GM23338 (cell line): ENCODE measurements at regions not wholly inside any gene's neighbourhood (a gene's known extent, or its start where the extent isn't known, plus 50 kb on each side); places are given as distances from the start of the nearest gene placed in this dataset.

Source experiments
- ATAC-seq: fragments of 200-7000 bp; cut with Tn5 transposase; 3 replicates; pipeline ENCODE4 v1.9.1; 2020
- DNase-seq: peaks from one replicate; pipeline ENCODE4 v3.0.0-alpha.2; 2015; ENCODE audit warnings: low spot score
- H2AFZ ChIP-seq: fragments of 200-600 bp; sonication (generic); 2 replicates; pipeline ENCODE4 v1.8.0; 2016; ENCODE audit warnings: antibody characterized with exemption, mild to moderate bottlenecking, moderate library complexity
- H3F3A ChIP-seq: fragments of 200-600 bp; sonication (generic); replicated peaks from 2 replicates; pipeline ENCODE4 v1.8.0; 2017; ENCODE audit warnings: antibody characterized with exemption, mixed run types, low read depth
- H3K27ac ChIP-seq: fragments of 200-600 bp; sonication (generic); 2 replicates; pipeline ENCODE4 v1.6.1; 2016; ENCODE audit warnings: low read depth
- H3K27me3 ChIP-seq: fragments of 200-600 bp; sonication (generic); 2 replicates; pipeline ENCODE4 v1.8.0; 2016; ENCODE audit warnings: mild to moderate bottlenecking, mixed run types, moderate library complexity; ENCODE audit not compliant: insufficient read depth
- H3K36me3 ChIP-seq: fragments of 200-600 bp; sonication (generic); 2 replicates; pipeline ENCODE4 v1.8.0; 2016; ENCODE audit warnings: mild to moderate bottlenecking; ENCODE audit not compliant: insufficient read depth
- H3K4me1 ChIP-seq: fragments of 200-600 bp; sonication (generic); 2 replicates; pipeline ENCODE4 v1.8.0; 2016; ENCODE audit warnings: mild to moderate bottlenecking, moderate library complexity; ENCODE audit not compliant: insufficient read depth
- H3K4me2 ChIP-seq: fragments of 200-600 bp; sonication (generic); 2 replicates; pipeline ENCODE4 v1.7.1; 2017; ENCODE audit warnings: mixed run types
- H3K4me3 ChIP-seq: fragments of 200-600 bp; sonication (generic); 2 replicates; pipeline ENCODE4 v1.6.1; 2016; ENCODE audit warnings: mixed run types
- H3K79me2 ChIP-seq: fragments of 200-600 bp; sonication (generic); replicated peaks from 2 replicates; pipeline ENCODE4 v1.8.0; 2017; ENCODE audit warnings: mild to moderate bottlenecking; ENCODE audit not compliant: insufficient read depth
- H3K9me2 ChIP-seq: fragments of 200-600 bp; sonication (generic); 2 replicates; pipeline ENCODE4 v1.8.0; 2017; ENCODE audit not compliant: insufficient read depth
- H4K20me1 ChIP-seq: fragments of 200-600 bp; sonication (generic); replicated peaks from 2 replicates; pipeline ENCODE4 v1.8.0; 2017; ENCODE audit warnings: mild to moderate bottlenecking; ENCODE audit not compliant: insufficient read depth
- H3K27ac Mint-ChIP-seq: 2 replicates; pipeline ENCODE4 v1.8.0; 2020; ENCODE audit warnings: inconsistent platforms, mild to moderate bottlenecking, moderate library complexity, mixed read lengths
- H3K27me3 Mint-ChIP-seq: 3 replicates; pipeline ENCODE4 v1.8.0; 2022; ENCODE audit warnings: low read depth, mild to moderate bottlenecking, moderate library complexity, mixed read lengths, inconsistent platforms; ENCODE audit not compliant: insufficient read depth, poor library complexity
- H3K36me3 Mint-ChIP-seq: 3 replicates; pipeline ENCODE4 v1.8.0; 2021; ENCODE audit warnings: low read depth, mild to moderate bottlenecking, inconsistent platforms, moderate library complexity, mixed read lengths
- H3K4me1 Mint-ChIP-seq: 3 replicates; pipeline ENCODE4 v1.8.0; 2020; ENCODE audit warnings: mild to moderate bottlenecking, inconsistent platforms, mixed read lengths
- H3K4me3 Mint-ChIP-seq: 3 replicates; pipeline ENCODE4 v1.8.0; 2021; ENCODE audit warnings: moderate library complexity, mild to moderate bottlenecking, inconsistent platforms, mixed read lengths
- H3K9me3 Mint-ChIP-seq: 3 replicates; pipeline ENCODE4 v1.8.0; 2020; ENCODE audit warnings: moderate library complexity, mild to moderate bottlenecking, inconsistent platforms, mixed read lengths
- CREB1 ChIP-seq: fragments of 250-450 bp; sonication (Bioruptor Pico); IDR thresholded peaks from 2 replicates; pipeline ENCODE4 v1.5.0; 2020; ENCODE audit warnings: low read depth, mild to moderate bottlenecking, moderate library complexity
- EZH2 ChIP-seq: fragments of 200-600 bp; sonication (generic); IDR thresholded peaks from one replicate; pipeline ENCODE4 v1.8.0; 2017; ENCODE audit warnings: antibody characterized with exemption, mild to moderate bottlenecking, low read depth; ENCODE audit not compliant: unreplicated experiment
- EZH2phosphoT487 ChIP-seq: fragments of 200-600 bp; sonication (generic); IDR thresholded peaks from one replicate; pipeline ENCODE4 v1.8.1; 2018; ENCODE audit warnings: antibody characterized with exemption; ENCODE audit not compliant: unreplicated experiment
- JUNB ChIP-seq: IDR thresholded peaks from one replicate; pipeline ENCODE4 v1.6.1; 2016; ENCODE audit warnings: antibody characterized with exemption; ENCODE audit not compliant: unreplicated experiment
- NANOG ChIP-seq: IDR thresholded peaks from 2 replicates; pipeline ENCODE4 v1.6.1; 2016; ENCODE audit warnings: antibody characterized with exemption, borderline replicate concordance
- POLR2AphosphoS5 ChIP-seq: IDR thresholded peaks from 2 replicates; pipeline ENCODE4 v1.6.1; 2016; ENCODE audit warnings: antibody characterized with exemption, low read depth
- STAT1 ChIP-seq: IDR thresholded peaks from one replicate; pipeline ENCODE4 v1.6.1; 2016; ENCODE audit warnings: antibody characterized with exemption; ENCODE audit not compliant: unreplicated experiment
- ZNF114 ChIP-seq: fragments of 250-450 bp; sonication (Bioruptor Pico); IDR thresholded peaks from 2 replicates; pipeline ENCODE4 v1.5.0; 2020; ENCODE audit warnings: mild to moderate bottlenecking, moderate library complexity
- ZNF331 ChIP-seq: fragments of 250-450 bp; sonication (Bioruptor Pico); IDR thresholded peaks from 2 replicates; pipeline ENCODE4 v1.5.0; 2020; ENCODE audit warnings: low read depth, mild to moderate bottlenecking, moderate library complexity
- TF ChIP-seq, protein P1 (sequence below): fragments of 250-450 bp; sonication (Bioruptor Pico); IDR thresholded peaks from 2 replicates; pipeline ENCODE4 v1.5.0; 2020; ENCODE audit warnings: mild to moderate bottlenecking, moderate library complexity
- TF ChIP-seq, protein P2 (sequence below), 2 experiments: fragments of 200-600 bp in 1 of 2; sonication (generic) in 1 of 2; conservative IDR thresholded peaks; 2 replicates each; pipeline versions ENCODE4 v1.5.1 to v1.6.1; 2016 to 2017; ENCODE audit warnings: antibody characterized with exemption in 2 of 2, low read depth in 2 of 2, mild to moderate bottlenecking in 2 of 2, moderate library complexity in 1 of 2
- TF ChIP-seq, protein P3 (sequence below): IDR thresholded peaks from 2 replicates; pipeline ENCODE4 v1.6.1; 2016; ENCODE audit warnings: antibody characterized with exemption
- TF ChIP-seq, protein P4 (sequence below): IDR thresholded peaks from one replicate; pipeline ENCODE4 v1.6.1; 2018; ENCODE audit warnings: antibody characterized with exemption; ENCODE audit not compliant: unreplicated experiment

DNA sequence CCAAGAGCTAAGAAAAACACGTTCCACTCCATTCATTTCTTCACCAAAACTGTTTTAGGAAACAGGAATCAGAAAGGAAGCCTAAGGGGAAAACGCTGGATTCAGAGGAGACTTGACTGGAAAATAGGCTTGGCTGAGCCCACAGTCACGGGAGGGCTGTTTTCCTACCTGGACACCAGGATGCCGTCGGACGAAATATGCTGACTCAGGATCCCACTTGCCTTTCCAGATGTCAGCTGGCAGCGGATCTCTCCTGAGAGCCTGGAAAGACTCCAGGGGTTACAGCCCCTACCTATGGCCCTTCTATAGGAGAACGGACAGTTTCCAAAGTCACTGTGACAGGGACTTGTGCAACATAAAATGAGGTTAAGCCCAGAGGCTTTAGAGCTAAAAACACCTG, 245.1 kb downstream of the C16orf95 start:
- DNase-seq (no peak), ATAC-seq (no peak)
- H3K79me2 ChIP-seq, result no peaks in the 10 kb centered on the region
- TF ChIP-seq ZNF331 (CRISPR knock-in tag), result no peak
- TF ChIP-seq, protein P1, sequence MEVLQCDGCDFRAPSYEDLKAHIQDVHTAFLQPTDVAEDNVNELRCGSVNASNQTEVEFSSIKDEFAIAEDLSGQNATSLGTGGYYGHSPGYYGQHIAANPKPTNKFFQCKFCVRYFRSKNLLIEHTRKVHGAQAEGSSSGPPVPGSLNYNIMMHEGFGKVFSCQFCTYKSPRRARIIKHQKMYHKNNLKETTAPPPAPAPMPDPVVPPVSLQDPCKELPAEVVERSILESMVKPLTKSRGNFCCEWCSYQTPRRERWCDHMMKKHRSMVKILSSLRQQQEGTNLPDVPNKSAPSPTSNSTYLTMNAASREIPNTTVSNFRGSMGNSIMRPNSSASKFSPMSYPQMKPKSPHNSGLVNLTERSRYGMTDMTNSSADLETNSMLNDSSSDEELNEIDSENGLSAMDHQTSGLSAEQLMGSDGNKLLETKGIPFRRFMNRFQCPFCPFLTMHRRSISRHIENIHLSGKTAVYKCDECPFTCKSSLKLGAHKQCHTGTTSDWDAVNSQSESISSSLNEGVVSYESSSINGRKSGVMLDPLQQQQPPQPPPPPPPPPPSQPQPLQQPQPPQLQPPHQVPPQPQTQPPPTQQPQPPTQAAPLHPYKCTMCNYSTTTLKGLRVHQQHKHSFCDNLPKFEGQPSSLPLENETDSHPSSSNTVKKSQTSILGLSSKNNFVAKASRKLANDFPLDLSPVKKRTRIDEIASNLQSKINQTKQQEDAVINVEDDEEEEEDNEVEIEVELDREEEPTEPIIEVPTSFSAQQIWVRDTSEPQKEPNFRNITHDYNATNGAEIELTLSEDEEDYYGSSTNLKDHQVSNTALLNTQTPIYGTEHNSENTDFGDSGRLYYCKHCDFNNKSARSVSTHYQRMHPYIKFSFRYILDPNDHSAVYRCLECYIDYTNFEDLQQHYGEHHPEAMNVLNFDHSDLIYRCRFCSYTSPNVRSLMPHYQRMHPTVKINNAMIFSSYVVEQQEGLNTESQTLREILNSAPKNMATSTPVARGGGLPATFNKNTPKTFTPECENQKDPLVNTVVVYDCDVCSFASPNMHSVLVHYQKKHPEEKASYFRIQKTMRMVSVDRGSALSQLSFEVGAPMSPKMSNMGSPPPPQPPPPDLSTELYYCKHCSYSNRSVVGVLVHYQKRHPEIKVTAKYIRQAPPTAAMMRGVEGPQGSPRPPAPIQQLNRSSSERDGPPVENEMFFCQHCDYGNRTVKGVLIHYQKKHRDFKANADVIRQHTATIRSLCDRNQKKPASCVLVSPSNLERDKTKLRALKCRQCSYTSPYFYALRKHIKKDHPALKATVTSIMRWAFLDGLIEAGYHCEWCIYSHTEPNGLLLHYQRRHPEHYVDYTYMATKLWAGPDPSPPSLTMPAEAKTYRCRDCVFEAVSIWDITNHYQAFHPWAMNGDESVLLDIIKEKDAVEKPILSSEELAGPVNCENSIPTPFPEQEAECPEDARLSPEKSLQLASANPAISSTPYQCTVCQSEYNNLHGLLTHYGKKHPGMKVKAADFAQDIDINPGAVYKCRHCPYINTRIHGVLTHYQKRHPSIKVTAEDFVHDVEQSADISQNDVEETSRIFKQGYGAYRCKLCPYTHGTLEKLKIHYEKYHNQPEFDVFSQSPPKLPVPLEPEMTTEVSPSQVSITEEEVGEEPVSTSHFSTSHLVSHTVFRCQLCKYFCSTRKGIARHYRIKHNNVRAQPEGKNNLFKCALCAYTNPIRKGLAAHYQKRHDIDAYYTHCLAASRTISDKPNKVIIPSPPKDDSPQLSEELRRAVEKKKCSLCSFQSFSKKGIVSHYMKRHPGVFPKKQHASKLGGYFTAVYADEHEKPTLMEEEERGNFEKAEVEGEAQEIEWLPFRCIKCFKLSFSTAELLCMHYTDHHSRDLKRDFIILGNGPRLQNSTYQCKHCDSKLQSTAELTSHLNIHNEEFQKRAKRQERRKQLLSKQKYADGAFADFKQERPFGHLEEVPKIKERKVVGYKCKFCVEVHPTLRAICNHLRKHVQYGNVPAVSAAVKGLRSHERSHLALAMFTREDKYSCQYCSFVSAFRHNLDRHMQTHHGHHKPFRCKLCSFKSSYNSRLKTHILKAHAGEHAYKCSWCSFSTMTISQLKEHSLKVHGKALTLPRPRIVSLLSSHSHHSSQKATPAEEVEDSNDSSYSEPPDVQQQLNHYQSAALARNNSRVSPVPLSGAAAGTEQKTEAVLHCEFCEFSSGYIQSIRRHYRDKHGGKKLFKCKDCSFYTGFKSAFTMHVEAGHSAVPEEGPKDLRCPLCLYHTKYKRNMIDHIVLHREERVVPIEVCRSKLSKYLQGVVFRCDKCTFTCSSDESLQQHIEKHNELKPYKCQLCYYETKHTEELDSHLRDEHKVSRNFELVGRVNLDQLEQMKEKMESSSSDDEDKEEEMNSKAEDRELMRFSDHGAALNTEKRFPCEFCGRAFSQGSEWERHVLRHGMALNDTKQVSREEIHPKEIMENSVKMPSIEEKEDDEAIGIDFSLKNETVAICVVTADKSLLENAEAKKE, result no peak
- TF ChIP-seq STAT1, result no peak
- TF ChIP-seq, protein P2, sequence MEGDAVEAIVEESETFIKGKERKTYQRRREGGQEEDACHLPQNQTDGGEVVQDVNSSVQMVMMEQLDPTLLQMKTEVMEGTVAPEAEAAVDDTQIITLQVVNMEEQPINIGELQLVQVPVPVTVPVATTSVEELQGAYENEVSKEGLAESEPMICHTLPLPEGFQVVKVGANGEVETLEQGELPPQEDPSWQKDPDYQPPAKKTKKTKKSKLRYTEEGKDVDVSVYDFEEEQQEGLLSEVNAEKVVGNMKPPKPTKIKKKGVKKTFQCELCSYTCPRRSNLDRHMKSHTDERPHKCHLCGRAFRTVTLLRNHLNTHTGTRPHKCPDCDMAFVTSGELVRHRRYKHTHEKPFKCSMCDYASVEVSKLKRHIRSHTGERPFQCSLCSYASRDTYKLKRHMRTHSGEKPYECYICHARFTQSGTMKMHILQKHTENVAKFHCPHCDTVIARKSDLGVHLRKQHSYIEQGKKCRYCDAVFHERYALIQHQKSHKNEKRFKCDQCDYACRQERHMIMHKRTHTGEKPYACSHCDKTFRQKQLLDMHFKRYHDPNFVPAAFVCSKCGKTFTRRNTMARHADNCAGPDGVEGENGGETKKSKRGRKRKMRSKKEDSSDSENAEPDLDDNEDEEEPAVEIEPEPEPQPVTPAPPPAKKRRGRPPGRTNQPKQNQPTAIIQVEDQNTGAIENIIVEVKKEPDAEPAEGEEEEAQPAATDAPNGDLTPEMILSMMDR (conservative IDR thresholded peaks at IDR 0.05; ENCODE audit: low read depth in 2 of 2), result no peak
- no peak for TF ChIP-seq EZH2
- no peak for TF ChIP-seq JUNB
- TF ChIP-seq, protein P3, sequence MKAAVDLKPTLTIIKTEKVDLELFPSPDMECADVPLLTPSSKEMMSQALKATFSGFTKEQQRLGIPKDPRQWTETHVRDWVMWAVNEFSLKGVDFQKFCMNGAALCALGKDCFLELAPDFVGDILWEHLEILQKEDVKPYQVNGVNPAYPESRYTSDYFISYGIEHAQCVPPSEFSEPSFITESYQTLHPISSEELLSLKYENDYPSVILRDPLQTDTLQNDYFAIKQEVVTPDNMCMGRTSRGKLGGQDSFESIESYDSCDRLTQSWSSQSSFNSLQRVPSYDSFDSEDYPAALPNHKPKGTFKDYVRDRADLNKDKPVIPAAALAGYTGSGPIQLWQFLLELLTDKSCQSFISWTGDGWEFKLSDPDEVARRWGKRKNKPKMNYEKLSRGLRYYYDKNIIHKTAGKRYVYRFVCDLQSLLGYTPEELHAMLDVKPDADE, result no peak
- TF ChIP-seq CREB1, result no peak
- no peak for TF ChIP-seq NANOG
- TF ChIP-seq, protein P4, sequence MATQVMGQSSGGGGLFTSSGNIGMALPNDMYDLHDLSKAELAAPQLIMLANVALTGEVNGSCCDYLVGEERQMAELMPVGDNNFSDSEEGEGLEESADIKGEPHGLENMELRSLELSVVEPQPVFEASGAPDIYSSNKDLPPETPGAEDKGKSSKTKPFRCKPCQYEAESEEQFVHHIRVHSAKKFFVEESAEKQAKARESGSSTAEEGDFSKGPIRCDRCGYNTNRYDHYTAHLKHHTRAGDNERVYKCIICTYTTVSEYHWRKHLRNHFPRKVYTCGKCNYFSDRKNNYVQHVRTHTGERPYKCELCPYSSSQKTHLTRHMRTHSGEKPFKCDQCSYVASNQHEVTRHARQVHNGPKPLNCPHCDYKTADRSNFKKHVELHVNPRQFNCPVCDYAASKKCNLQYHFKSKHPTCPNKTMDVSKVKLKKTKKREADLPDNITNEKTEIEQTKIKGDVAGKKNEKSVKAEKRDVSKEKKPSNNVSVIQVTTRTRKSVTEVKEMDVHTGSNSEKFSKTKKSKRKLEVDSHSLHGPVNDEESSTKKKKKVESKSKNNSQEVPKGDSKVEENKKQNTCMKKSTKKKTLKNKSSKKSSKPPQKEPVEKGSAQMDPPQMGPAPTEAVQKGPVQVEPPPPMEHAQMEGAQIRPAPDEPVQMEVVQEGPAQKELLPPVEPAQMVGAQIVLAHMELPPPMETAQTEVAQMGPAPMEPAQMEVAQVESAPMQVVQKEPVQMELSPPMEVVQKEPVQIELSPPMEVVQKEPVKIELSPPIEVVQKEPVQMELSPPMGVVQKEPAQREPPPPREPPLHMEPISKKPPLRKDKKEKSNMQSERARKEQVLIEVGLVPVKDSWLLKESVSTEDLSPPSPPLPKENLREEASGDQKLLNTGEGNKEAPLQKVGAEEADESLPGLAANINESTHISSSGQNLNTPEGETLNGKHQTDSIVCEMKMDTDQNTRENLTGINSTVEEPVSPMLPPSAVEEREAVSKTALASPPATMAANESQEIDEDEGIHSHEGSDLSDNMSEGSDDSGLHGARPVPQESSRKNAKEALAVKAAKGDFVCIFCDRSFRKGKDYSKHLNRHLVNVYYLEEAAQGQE, result no peak
- TF ChIP-seq EZH2phosphoT487, result no peak
- TF ChIP-seq ZNF114 (CRISPR knock-in tag), result no peak
- no peak for TF ChIP-seq POLR2AphosphoS5
- Mint-ChIP-seq H3K9me3 (no peaks in the 10 kb centered on the region), H3K27ac (no peak overlapping the region), H3K4me3 (no peak overlapping the region), H3K36me3 (no peaks in the 10 kb centered on the region), H3K4me1 (peaks cover 21% of the 10 kb centered on the region), H3K27me3 (peaks cover 3% of the 10 kb centered on the region)
- no peaks in the 10 kb centered on the region for H4K20me1 ChIP-seq
- no peaks in the 10 kb centered on the region for H3K9me2 ChIP-seq
- no peak overlapping the region for H3K4me2 ChIP-seq
- H3F3A ChIP-seq, result no peaks in the 10 kb centered on the region
- no peak overlapping the region for H3K27ac ChIP-seq
- H2AFZ ChIP-seq, result no peak overlapping the region
- peaks cover 11% of the 10 kb centered on the region; the same call in 1 of the 2 replicates for H3K4me1 ChIP-seq
- H3K27me3 ChIP-seq, result no peaks in the 10 kb centered on the region
- H3K36me3 ChIP-seq, result no peaks in the 10 kb centered on the region
- no peak overlapping the region for H3K4me3 ChIP-seq
